SK-N-MC (cell line): ENCODE measurements at regions not wholly inside any gene's neighbourhood (a gene's known extent, or its start where the extent isn't known, plus 50 kb on each side); places are given as distances from the start of the nearest gene placed in this dataset.

Experiments
- EZH2 ChIP-seq: fragments of 200-600 bp; sonication (generic); IDR thresholded peaks from one replicate; pipeline ENCODE4 v1.6.1; 2017; ENCODE audit warnings: antibody characterized with exemption
- FOXP2 ChIP-seq: optimal IDR thresholded peaks from 2 replicates; pipeline ENCODE3; 2011; ENCODE audit warnings: mild to moderate bottlenecking, moderate library complexity; ENCODE audit not compliant: insufficient read depth; ENCODE audit errors: extremely low read length, control extremely low read depth
- POLR2AphosphoS5 ChIP-seq: IDR thresholded peaks from 2 replicates; pipeline ENCODE4 v1.6.1; 2012; ENCODE audit warnings: mild to moderate bottlenecking, low read depth, low read length, borderline replicate concordance

DNA sequence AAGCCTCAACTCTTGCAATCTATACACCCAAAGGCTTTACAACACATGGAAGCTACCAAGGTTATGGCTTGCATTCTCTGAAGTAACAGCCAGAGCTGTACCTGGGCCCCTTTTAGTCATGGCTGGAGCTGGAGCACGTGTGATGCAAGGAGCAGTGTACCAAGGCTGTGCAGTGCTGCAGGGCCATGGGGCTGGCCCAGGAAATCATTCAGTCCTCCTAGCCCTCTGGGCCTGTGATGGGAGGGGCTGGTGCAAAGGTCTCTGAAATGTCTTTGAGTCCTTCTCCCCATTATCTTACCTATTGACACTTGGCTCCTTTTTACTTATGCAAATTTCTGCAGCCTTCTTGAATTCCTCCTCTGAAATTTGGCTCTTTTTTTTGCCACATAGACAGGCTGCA lies 500.1 kb upstream of the FAM47C start:
- TF ChIP-seq POLR2AphosphoS5, result no peak
- no peak for TF ChIP-seq EZH2
- TF ChIP-seq FOXP2, result no peak
